PC-3 (cell line): ENCODE measurements at regions not wholly inside any gene's neighbourhood (a gene's known extent, or its start where the extent isn't known, plus 50 kb on each side); places are given as distances from the start of the nearest gene placed in this dataset.

Experiments used
- EZH2 ChIP-seq: fragments of 300-600 bp; sonication (generic); IDR thresholded peaks from one replicate; pipeline ENCODE4 v1.6.1; 2017; ENCODE audit warnings: antibody characterized with exemption, mild to moderate bottlenecking, low read length; ENCODE audit not compliant: unreplicated experiment
- EZH2phosphoT487 ChIP-seq: fragments of 300-600 bp; sonication (generic); IDR thresholded peaks from 2 replicates; pipeline ENCODE4 v1.6.1; 2018; ENCODE audit warnings: mild to moderate bottlenecking, antibody characterized with exemption, low read length, borderline replicate concordance
- TF ChIP-seq, protein P1 (sequence below): fragments of 300-600 bp; sonication (generic); conservative IDR thresholded peaks from 2 replicates; pipeline ENCODE4 v1.5.1; 2017; ENCODE audit warnings: antibody characterized with exemption, low read depth, mild to moderate bottlenecking, low read length

DNA sequence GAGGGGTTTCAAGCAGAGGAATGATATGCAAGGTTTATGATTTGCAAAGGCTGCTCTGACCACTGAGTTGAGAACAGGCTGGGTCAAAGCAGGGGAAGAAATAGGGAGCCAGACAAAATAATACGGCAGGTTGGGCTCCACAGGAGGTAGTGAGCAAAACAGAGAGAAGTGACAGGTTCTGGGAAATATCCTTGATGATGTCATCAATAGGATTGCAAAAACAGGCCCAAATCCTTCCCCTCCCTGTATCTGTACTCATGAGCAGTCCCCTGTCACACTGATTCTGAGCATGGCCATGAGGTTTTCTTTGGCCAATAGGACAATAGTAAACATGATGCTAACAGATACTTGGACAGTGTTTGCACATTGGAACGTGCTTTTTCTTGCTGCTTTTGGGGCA is 471.8 kb upstream of the BRINP1 start:
- TF ChIP-seq, protein P1, sequence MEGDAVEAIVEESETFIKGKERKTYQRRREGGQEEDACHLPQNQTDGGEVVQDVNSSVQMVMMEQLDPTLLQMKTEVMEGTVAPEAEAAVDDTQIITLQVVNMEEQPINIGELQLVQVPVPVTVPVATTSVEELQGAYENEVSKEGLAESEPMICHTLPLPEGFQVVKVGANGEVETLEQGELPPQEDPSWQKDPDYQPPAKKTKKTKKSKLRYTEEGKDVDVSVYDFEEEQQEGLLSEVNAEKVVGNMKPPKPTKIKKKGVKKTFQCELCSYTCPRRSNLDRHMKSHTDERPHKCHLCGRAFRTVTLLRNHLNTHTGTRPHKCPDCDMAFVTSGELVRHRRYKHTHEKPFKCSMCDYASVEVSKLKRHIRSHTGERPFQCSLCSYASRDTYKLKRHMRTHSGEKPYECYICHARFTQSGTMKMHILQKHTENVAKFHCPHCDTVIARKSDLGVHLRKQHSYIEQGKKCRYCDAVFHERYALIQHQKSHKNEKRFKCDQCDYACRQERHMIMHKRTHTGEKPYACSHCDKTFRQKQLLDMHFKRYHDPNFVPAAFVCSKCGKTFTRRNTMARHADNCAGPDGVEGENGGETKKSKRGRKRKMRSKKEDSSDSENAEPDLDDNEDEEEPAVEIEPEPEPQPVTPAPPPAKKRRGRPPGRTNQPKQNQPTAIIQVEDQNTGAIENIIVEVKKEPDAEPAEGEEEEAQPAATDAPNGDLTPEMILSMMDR, result no peak
- no peak for TF ChIP-seq EZH2
- TF ChIP-seq EZH2phosphoT487, result no peak
